ENCODE measurements at regions not wholly inside any gene's neighbourhood (a gene's known extent, or its start where the extent isn't known, plus 50 kb on each side); places are given as distances from the start of the nearest gene placed in this dataset.
"Not testable (repeated sequence)": the region's sequence is repeated elsewhere in the genome, so short reads cannot be mapped to it uniquely, and the experiment has no call there.

DNA sequence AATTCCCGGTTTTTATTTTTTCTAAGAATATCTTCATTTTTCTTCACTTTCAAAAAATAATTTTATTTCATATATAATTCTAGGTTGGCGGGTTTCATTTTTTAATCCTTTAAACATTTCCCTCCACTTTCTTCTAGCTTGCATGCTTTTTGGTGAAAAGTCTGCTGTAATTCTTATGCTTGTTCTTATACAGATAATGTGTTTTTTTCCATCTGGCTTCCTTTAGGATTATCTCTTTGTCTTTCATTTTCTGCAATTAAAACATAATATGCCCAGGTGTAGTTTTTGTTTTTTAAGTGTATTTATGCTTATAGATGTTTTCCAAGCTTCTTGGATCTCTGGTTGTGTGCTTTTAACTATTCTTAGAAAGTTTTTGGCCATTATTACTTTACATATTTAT lies 341.3 kb upstream of the SEMA3C start:
- Histone ChIP-seq H3K27ac (no peak overlapping the region), H3K27me3 (no peaks in the 10 kb centered on the region), H3K9me3 (peaks cover 0 to 41% (median 13%) of the 10 kb centered on the region in 11 donors), H3K36me3 (no peaks in the 10 kb centered on the region), H3K4me1 (no peaks in the 10 kb centered on the region), H3K4me3 (no peak overlapping the region)
- TF ChIP-seq CTCF (IDR thresholded peaks at IDR 0.05), result no peak
- ATAC-seq (no peak), DNase-seq (no peak)
- WGBS, 2 donors, result 94 to 95% methylated on average over 2 of the region's 2 CpGs
- intact Hi-C loops (cut with DNase I), result loop anchor here in 1 of 10 donors (10.0 kb wide), 1 partner anchor 335 kb away; no protein-coding TSS in a partner anchor

- no peaks in the 10 kb centered on the region for H3K36me3 ChIP-seq
- 44 to 47% methylated on average over 7 of the region's 7 CpGs for WGBS, 2 donors
- TF ChIP-seq CTCF (IDR thresholded peaks at IDR 0.05), result peak; percentile 13 to 58 (median 40)
- peak in 6 of 8 donors; percentile 39 to 67 (median 64) for ATAC-seq
- no peak overlapping the region for H3K27ac ChIP-seq
- intact Hi-C loops (cut with DNase I), result loop anchor here in 9 of 10 donors (1.0 to 10.0 kb wide), 6 partner anchors 332 to 560 kb away; partner anchors contain the start of gene SEMA3C (in 2 of the 9)
- peak in 1 of 2 donors; percentile 17 for DNase-seq
- no peaks in the 10 kb centered on the region for H3K4me1 ChIP-seq
- H3K4me3 ChIP-seq, result no peak overlapping the region
- H3K9me3 ChIP-seq, result peaks cover 0 to 26% (median 13%) of the 10 kb centered on the region in 11 donors
- no peaks in the 10 kb centered on the region for H3K27me3 ChIP-seq
Measured at GRCh38 chr7:81256991-81257390, 338.1 kb upstream of the SEMA3C start.

GRCh38 chr7:81248420-81248819 lies 329.6 kb upstream of the SEMA3C start:
- DNase-seq, result no peak
- Histone ChIP-seq H3K27me3 (no peaks in the 10 kb centered on the region), H3K36me3 (no peaks in the 10 kb centered on the region), H3K4me1 (no peaks in the 10 kb centered on the region), H3K4me3 (no peak overlapping the region), H3K9me3 (peaks cover 0 to 8% (median 0%) of the 10 kb centered on the region in 11 donors), H3K27ac (no peak overlapping the region)
- no peak for TF ChIP-seq CTCF (IDR thresholded peaks at IDR 0.05)
- intact Hi-C loops (cut with DNase I), result no loop called here
- WGBS, 2 donors, result 93 to 95% methylated on average over 3 of the region's 3 CpGs
- no peak for ATAC-seq

DNA sequence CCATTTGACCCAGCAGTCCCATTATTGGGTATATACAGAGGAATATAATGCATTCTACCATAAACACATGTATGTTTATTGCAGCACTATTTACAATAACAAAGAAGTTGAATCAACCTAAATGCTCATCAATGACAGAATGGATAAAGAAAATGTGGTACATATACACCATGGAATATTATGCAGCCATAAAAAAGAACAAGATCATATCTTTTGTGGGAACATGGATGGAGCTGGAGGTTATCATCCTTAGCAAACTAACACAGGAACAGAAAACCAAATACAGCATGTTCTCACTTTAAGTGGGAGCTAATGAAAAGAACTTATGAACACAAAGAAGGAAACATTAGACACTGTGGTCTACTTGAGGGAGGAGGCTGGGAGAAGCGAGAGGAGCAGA lies 328.5 kb upstream of the SEMA3C start:
- H3K4me1 ChIP-seq; DNase-seq; ATAC-seq; H3K27me3 ChIP-seq; intact Hi-C loops (cut with DNase I); H3K27ac ChIP-seq; H3K4me3 ChIP-seq; H3K9me3 ChIP-seq; H3K36me3 ChIP-seq: not testable (repeated sequence)
- WGBS, 2 donors, result 76 to 89% methylated on average over 1 of the region's 1 CpG

DNA sequence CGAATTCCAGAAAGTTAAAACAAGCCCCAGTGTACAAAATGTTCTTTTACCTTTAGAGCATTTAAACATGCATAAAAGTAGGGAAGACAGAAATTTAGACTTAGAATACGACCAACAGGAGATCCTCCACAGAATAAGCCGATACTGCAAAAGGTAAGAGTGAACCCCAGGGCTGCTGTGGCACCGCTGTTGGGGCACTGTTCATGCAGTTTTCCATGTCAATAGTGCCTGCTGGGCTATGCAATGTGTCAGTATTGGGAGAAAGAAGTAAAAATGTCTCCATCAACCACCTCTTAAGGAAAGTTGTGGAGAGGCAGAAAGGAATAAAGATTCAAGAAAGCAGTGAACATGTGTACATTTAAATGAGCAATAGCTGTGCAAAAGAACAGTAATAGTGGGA lies 326.5 kb upstream of the SEMA3C start:
- Histone ChIP-seq H3K4me1 (no peaks in the 10 kb centered on the region), H3K27me3 (no peaks in the 10 kb centered on the region), H3K27ac (no peak overlapping the region), H3K36me3 (no peaks in the 10 kb centered on the region), H3K4me3 (no peak overlapping the region), H3K9me3 (peaks cover 0 to 8% (median 0%) of the 10 kb centered on the region in 11 donors)
- TF ChIP-seq CTCF (IDR thresholded peaks at IDR 0.05), result no peak
- 67 to 68% methylated on average over 4 of the region's 4 CpGs for WGBS, 2 donors
- ATAC-seq (no peak), DNase-seq (no peak)
- intact Hi-C loops (cut with DNase I), result no loop called here

All from heart right ventricle (tissue), 16 donors.